Esophagus squamous epithelium (tissue), 5 donors: ENCODE measurements at regions not wholly inside any gene's neighbourhood (a gene's known extent, or its start where the extent isn't known, plus 50 kb on each side); places are given as distances from the start of the nearest gene placed in this dataset.

ENCODE experiments used
- DNase-seq: peaks from one replicate; lab custom pipeline; 2025; lab: John Stamatoyannopoulos, UW
- H3K27ac ChIP-seq, 4 donors: fragments of 200-600 bp; sonication (generic); one replicate each; pipeline ENCODE4 v1.5.1; 2016 to 2019; ENCODE audit warnings: mild to moderate bottlenecking in 1 of 4
- H3K27me3 ChIP-seq, 4 donors: fragments of 200-600 bp; sonication (generic); 1 replicate in 3 of 4; 2 replicates in 1 of 4; pipeline versions ENCODE4 v1.5.1 to v1.6.0; 2017 to 2021; ENCODE audit warnings: antibody characterized with exemption in 1 of 4
- H3K36me3 ChIP-seq, 3 donors: fragments of 200-600 bp; sonication (generic); one replicate each; pipeline ENCODE4 v1.5.1; 2016 to 2019
- H3K4me1 ChIP-seq, 3 donors: fragments of 200-600 bp; sonication (generic); one replicate each; pipeline ENCODE4 v1.5.1; 2017 to 2019
- H3K4me3 ChIP-seq, 4 donors: fragments of 200-600 bp; sonication (generic); 1 replicate in 3 of 4; 2 replicates in 1 of 4; pipeline ENCODE4 v1.5.1; 2016 to 2019; ENCODE audit warnings: mild to moderate bottlenecking in 2 of 4, moderate library complexity in 1 of 4
- H3K9me3 ChIP-seq, 3 donors: fragments of 200-600 bp; sonication (generic); one replicate each; pipeline ENCODE4 v1.5.1; 2016 to 2019
- CTCF ChIP-seq, 6 experiments: fragments of 450-650 bp in 4 of 6; fragments of 200-600 bp in 2 of 6; sonication (generic) in 2 of 6; IDR thresholded peaks; one replicate each; pipeline ENCODE4 v1.5.1; 2016 to 2019; ENCODE audit warnings: antibody characterized with exemption in 6 of 6, mild to moderate bottlenecking in 4 of 6, moderate library complexity in 4 of 6
- POLR2A ChIP-seq, 4 donors: fragments of 450-650 bp; IDR thresholded peaks; one replicate each; pipeline ENCODE4 v1.6.1; 2017; ENCODE audit warnings: antibody characterized with exemption in 4 of 4, mild to moderate bottlenecking in 4 of 4, moderate library complexity in 3 of 4
- WGBS, 2 donors: methylation state at CpG; one replicate each; pipeline ENCODE4 v1.1.5; 2018; 5-methylcytosine and 5-hydroxymethylcytosine counted together
- intact Hi-C: fragments of 100-400 bp; cut with DNase I; formaldehyde crosslinking; loops from one replicate; pipeline ENCODE4 v1.15.0; 2022
- donor health status: DM: yes; HTN: yes; CAD: no.

- peaks cover 0 to 2% (median 0%) of the 10 kb centered on the region in 3 donors for H3K9me3 ChIP-seq
- intact Hi-C loops: no loop called here
- H3K27me3 ChIP-seq: no peaks in the 10 kb centered on the region
- WGBS, 2 donors: 76 to 81% methylated on average over 1 of the region's 1 CpG
- no peaks in the 10 kb centered on the region for H3K4me1 ChIP-seq
- no peak overlapping the region for H3K4me3 ChIP-seq
- H3K27ac ChIP-seq: no peak overlapping the region
- no peaks in the 10 kb centered on the region for H3K36me3 ChIP-seq
- no peak for DNase-seq
- TF ChIP-seq CTCF (IDR thresholded peaks at IDR 0.05): no peak
- TF ChIP-seq POLR2A (IDR thresholded peaks at IDR 0.05): no peak
These were observed 252.3 kb downstream of the VGLL3 start for GRCh38 chr3:86738684-86739083.

DNA sequence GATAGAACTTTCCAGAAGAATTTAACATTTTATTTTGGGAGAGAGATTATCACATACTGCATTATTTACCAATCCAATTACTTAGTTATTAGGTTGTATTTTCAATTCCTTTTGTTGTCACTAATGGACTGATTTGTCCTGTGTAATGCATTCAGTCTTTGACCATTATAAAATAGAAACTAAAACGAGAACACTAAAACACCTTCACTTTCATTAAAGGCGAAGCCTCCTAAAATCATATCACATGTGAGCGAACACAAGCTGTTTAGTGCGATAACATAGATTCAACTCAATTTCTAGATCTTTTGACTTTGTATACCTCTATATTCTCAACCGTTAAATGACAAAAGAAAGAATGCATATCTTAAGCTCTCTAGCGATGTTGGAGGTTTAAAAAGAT, 253.4 kb downstream of the VGLL3 start:
- Histone ChIP-seq H3K9me3 (peaks cover 0 to 12% (median 4%) of the 10 kb centered on the region in 3 donors), H3K4me1 (no peaks in the 10 kb centered on the region), H3K36me3 (no peaks in the 10 kb centered on the region), H3K27ac (no peak overlapping the region), H3K27me3 (no peaks in the 10 kb centered on the region), H3K4me3 (no peak overlapping the region)
- intact Hi-C loops: no loop called here
- 84 to 86% methylated on average over 6 of the region's 6 CpGs for WGBS, 2 donors
- DNase-seq: no peak
- TF ChIP-seq POLR2A (IDR thresholded peaks at IDR 0.05): no peak
- TF ChIP-seq CTCF (IDR thresholded peaks at IDR 0.05): no peak

GRCh38 chr3:86733257-86733656, 257.7 kb downstream of the VGLL3 start:
- Histone ChIP-seq H3K27ac (no peak overlapping the region), H3K27me3 (no peaks in the 10 kb centered on the region), H3K36me3 (no peaks in the 10 kb centered on the region), H3K9me3 (peaks cover 0 to 19% (median 4%) of the 10 kb centered on the region in 3 donors), H3K4me3 (no peak overlapping the region), H3K4me1 (no peaks in the 10 kb centered on the region)
- TF ChIP-seq POLR2A (IDR thresholded peaks at IDR 0.05) (no peak), CTCF (IDR thresholded peaks at IDR 0.05) (no peak)
- 76 to 88% methylated on average over 10 to 11 of the region's 22 CpGs for WGBS, 2 donors
- DNase-seq: no peak
- intact Hi-C loops: no loop called here

DNA sequence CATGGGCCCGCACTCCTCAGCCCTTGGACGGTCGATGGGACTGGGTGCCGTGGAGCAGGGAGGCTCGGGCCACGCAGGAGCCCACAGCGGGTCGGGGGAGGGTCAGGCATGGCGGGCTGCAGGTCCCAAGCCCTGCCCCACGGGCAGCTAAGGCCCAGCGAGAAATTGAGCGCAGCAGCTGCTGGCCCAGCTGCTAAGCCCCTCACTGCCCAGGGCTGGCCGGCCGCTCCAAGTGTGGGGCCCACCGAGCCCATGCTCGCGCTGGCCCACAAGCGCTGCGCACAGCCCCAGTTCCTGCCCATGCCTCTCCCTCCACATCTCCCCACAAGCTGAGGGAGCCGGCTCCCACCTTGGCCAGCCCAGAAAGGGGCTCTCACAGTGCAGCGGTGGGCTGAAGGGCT, 259.4 kb downstream of the VGLL3 start:
- 86 to 95% methylated on average over 1 to 4 of the region's 21 CpGs for WGBS, 2 donors
- no peak overlapping the region for H3K4me3 ChIP-seq
- DNase-seq: no peak
- TF ChIP-seq CTCF (IDR thresholded peaks at IDR 0.05) (no peak), POLR2A (IDR thresholded peaks at IDR 0.05) (no peak)
- H3K27me3 ChIP-seq: no peaks in the 10 kb centered on the region
- peaks cover 0 to 19% (median 4%) of the 10 kb centered on the region in 3 donors for H3K9me3 ChIP-seq
- no peak overlapping the region for H3K27ac ChIP-seq
- no peaks in the 10 kb centered on the region for H3K36me3 ChIP-seq
- intact Hi-C loops: no loop called here
- no peaks in the 10 kb centered on the region for H3K4me1 ChIP-seq

GRCh38 chr3:86723433-86723832, 267.5 kb downstream of the VGLL3 start:
- H3K36me3 ChIP-seq: no peaks in the 10 kb centered on the region
- no peak overlapping the region for H3K4me3 ChIP-seq
- H3K9me3 ChIP-seq: no peaks in the 10 kb centered on the region
- no peak for TF ChIP-seq CTCF (IDR thresholded peaks at IDR 0.05)
- TF ChIP-seq POLR2A (IDR thresholded peaks at IDR 0.05): no peak
- H3K27me3 ChIP-seq: no peaks in the 10 kb centered on the region
- intact Hi-C loops: no loop called here
- H3K4me1 ChIP-seq: no peaks in the 10 kb centered on the region
- H3K27ac ChIP-seq: no peak overlapping the region
- no peak for DNase-seq
